DOHH2 (cell line): ENCODE measurements at regions not wholly inside any gene's neighbourhood (a gene's known extent, or its start where the extent isn't known, plus 50 kb on each side); places are given as distances from the start of the nearest gene placed in this dataset.

Experiments
- H3F3A ChIP-seq: fragments of 200-600 bp; sonication (generic), shearing (Covaris generic); 2 replicates; pipeline ENCODE4 v1.6.0; 2016; ENCODE audit warnings: antibody characterized with exemption, mild to moderate bottlenecking; ENCODE audit not compliant: control insufficient read depth, insufficient read depth
- H3K27ac ChIP-seq: fragments of 200-600 bp; sonication (generic); 2 replicates; pipeline ENCODE4 v1.5.1; 2014; ENCODE audit warnings: low read depth, mild to moderate bottlenecking, low read length, moderate library complexity
- H3K27me3 ChIP-seq: fragments of 200-600 bp; sonication (generic); 2 replicates; pipeline ENCODE4 v1.6.1; 2014; ENCODE audit warnings: mild to moderate bottlenecking, low read length, mixed read lengths; ENCODE audit not compliant: control insufficient read depth
- H3K36me3 ChIP-seq: fragments of 200-600 bp; sonication (generic); 2 replicates; pipeline ENCODE4 v1.6.1; 2014; ENCODE audit warnings: mild to moderate bottlenecking, low read length, moderate library complexity, mixed read lengths; ENCODE audit not compliant: control insufficient read depth
- H3K4me1 ChIP-seq: fragments of 200-600 bp; sonication (generic); 2 replicates; pipeline ENCODE4 v1.6.1; 2014; ENCODE audit warnings: mild to moderate bottlenecking, low read length, mixed read lengths; ENCODE audit not compliant: control insufficient read depth
- H3K4me2 ChIP-seq: fragments of 200-600 bp; sonication (generic); 2 replicates; pipeline ENCODE4 v1.6.0; 2014; ENCODE audit warnings: mild to moderate bottlenecking, low read length, moderate library complexity
- H3K4me3 ChIP-seq: fragments of 200-600 bp; sonication (generic); 2 replicates; pipeline ENCODE4 v1.5.1; 2014; ENCODE audit warnings: mild to moderate bottlenecking, low read length, mixed read lengths
- H3K79me2 ChIP-seq: fragments of 200-600 bp; sonication (generic); 2 replicates; pipeline ENCODE4 v1.6.1; 2014; ENCODE audit warnings: mild to moderate bottlenecking, low read length, mixed read lengths; ENCODE audit not compliant: control insufficient read depth
- H3K9me2 ChIP-seq: fragments of 200-600 bp; sonication (generic); replicated peaks from 2 replicates; pipeline ENCODE4 v1.6.1; 2014; ENCODE audit warnings: mild to moderate bottlenecking, low read length, mixed read lengths; ENCODE audit not compliant: control insufficient read depth
- H3K9me3 ChIP-seq: fragments of 200-600 bp; sonication (generic); 2 replicates; pipeline ENCODE4 v1.6.1; 2014; ENCODE audit warnings: antibody characterized with exemption, low read length, mixed read lengths; ENCODE audit not compliant: control insufficient read depth, insufficient read depth
- H4K20me1 ChIP-seq: fragments of 200-600 bp; sonication (generic); 2 replicates; pipeline ENCODE4 v1.6.0; 2014; ENCODE audit warnings: low read depth, mild to moderate bottlenecking, antibody characterized with exemption, low read length, moderate library complexity; ENCODE audit not compliant: control insufficient read depth, insufficient read depth
- CTCF ChIP-seq: fragments of 200-600 bp; sonication (generic); IDR thresholded peaks from one replicate; pipeline ENCODE4 v1.5.1; 2014; ENCODE audit warnings: antibody characterized with exemption, mild to moderate bottlenecking, low read depth, low read length; ENCODE audit not compliant: poor library complexity, severe bottlenecking
- EZH2phosphoT487 ChIP-seq: fragments of 200-600 bp; sonication (generic); IDR thresholded peaks from 2 replicates; pipeline ENCODE4 v1.6.1; 2017; ENCODE audit warnings: borderline replicate concordance, mild to moderate bottlenecking, antibody characterized with exemption, low read length, moderate library complexity, mixed read lengths

- H4K20me1 ChIP-seq: no peaks in the 10 kb centered on the region
- no peaks in the 10 kb centered on the region for H3K79me2 ChIP-seq
- H3K36me3 ChIP-seq: no peaks in the 10 kb centered on the region
- H3F3A ChIP-seq: no peaks in the 10 kb centered on the region
- H3K9me3 ChIP-seq: no peaks in the 10 kb centered on the region
- H3K4me3 ChIP-seq: no peak overlapping the region
- no peaks in the 10 kb centered on the region for H3K27me3 ChIP-seq
- no peaks in the 10 kb centered on the region for H3K4me1 ChIP-seq
- H3K4me2 ChIP-seq: no peak overlapping the region
- H3K9me2 ChIP-seq: no peaks in the 10 kb centered on the region
- no peak for TF ChIP-seq CTCF
- no peak for TF ChIP-seq EZH2phosphoT487
- no peak overlapping the region for H3K27ac ChIP-seq
Observed at GRCh38 chr3:135454890-135455289, 510.6 kb upstream of the PPP2R3A start.

GRCh38 chr3:135456108-135456790 is 509.3 kb upstream of the PPP2R3A start:
- Histone ChIP-seq H3K9me3 (no peaks in the 10 kb centered on the region), H3K9me2 (no peaks in the 10 kb centered on the region), H3F3A (no peaks in the 10 kb centered on the region), H3K27ac (no peak overlapping the region), H3K4me2 (no peak overlapping the region), H3K36me3 (no peaks in the 10 kb centered on the region), H3K4me1 (no peaks in the 10 kb centered on the region), H4K20me1 (no peaks in the 10 kb centered on the region), H3K4me3 (no peak overlapping the region), H3K79me2 (no peaks in the 10 kb centered on the region), H3K27me3 (no peaks in the 10 kb centered on the region)
- TF ChIP-seq EZH2phosphoT487 (no peak), CTCF (no peak)

- TF ChIP-seq EZH2phosphoT487 (no peak), CTCF (no peak)
- Histone ChIP-seq H3K27me3 (no peaks in the 10 kb centered on the region), H4K20me1 (no peaks in the 10 kb centered on the region), H3K9me2 (no peaks in the 10 kb centered on the region), H3K27ac (no peak overlapping the region), H3K4me3 (no peak overlapping the region), H3K36me3 (no peaks in the 10 kb centered on the region), H3K9me3 (no peaks in the 10 kb centered on the region), H3K4me2 (no peak overlapping the region), H3K79me2 (no peaks in the 10 kb centered on the region), H3F3A (no peaks in the 10 kb centered on the region), H3K4me1 (no peaks in the 10 kb centered on the region)
Observed at GRCh38 chr3:135458541-135459322, 506.8 kb upstream of the PPP2R3A start.
